Neuron (in vitro differentiated cells): ENCODE measurements at regions not wholly inside any gene's neighbourhood (a gene's known extent, or its start where the extent isn't known, plus 50 kb on each side); places are given as distances from the start of the nearest gene placed in this dataset.

ENCODE experiments used
- H2AFZ ChIP-seq: one replicate; pipeline ENCODE4 v1.6.1; 2013; ENCODE audit warnings: low read depth, mild to moderate bottlenecking, inconsistent platforms, low read length, moderate library complexity
- H3K27me3 ChIP-seq: one replicate; pipeline ENCODE4 v1.6.1; 2013; ENCODE audit warnings: low read length; ENCODE audit not compliant: insufficient read depth
- H3K36me3 ChIP-seq: one replicate; pipeline ENCODE4 v1.6.1; 2013; ENCODE audit warnings: low read length; ENCODE audit not compliant: insufficient read depth
- H3K4me1 ChIP-seq: one replicate; pipeline ENCODE4 v1.6.1; 2013; ENCODE audit warnings: low read length; ENCODE audit not compliant: insufficient read depth
- H3K4me3 ChIP-seq: 2 replicates; pipeline ENCODE4 v1.5.1; 2013; ENCODE audit warnings: mild to moderate bottlenecking, low read length, moderate library complexity
- H3K9me3 ChIP-seq: one replicate; pipeline ENCODE4 v1.6.1; 2013; ENCODE audit warnings: low read length

DNA sequence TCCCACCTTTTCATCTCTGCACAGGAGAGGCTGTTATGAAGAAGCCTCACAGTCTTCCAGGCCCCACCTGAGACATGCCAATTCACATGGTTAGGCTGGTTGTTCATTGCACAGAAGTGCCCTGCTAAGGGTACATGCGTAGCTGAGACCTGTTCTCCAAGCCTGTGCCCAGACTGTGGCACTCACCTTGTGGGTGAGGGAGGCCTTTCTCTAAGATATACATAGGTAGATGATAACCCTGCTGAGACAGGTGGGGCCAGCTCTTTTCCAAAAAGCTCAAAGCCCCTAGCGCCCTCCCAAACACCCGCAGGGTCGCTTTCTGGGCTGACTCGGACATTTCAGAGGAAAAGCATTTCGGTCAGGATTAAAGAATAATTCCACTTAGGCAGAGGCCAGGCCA, 53.5 kb upstream of the ZNF507 start:
- no peaks in the 10 kb centered on the region for H3K27me3 ChIP-seq
- H3K9me3 ChIP-seq: no peaks in the 10 kb centered on the region
- H3K4me3 ChIP-seq: no peak overlapping the region
- no peak overlapping the region for H2AFZ ChIP-seq
- H3K36me3 ChIP-seq: no peaks in the 10 kb centered on the region
- H3K4me1 ChIP-seq: no peaks in the 10 kb centered on the region

DNA sequence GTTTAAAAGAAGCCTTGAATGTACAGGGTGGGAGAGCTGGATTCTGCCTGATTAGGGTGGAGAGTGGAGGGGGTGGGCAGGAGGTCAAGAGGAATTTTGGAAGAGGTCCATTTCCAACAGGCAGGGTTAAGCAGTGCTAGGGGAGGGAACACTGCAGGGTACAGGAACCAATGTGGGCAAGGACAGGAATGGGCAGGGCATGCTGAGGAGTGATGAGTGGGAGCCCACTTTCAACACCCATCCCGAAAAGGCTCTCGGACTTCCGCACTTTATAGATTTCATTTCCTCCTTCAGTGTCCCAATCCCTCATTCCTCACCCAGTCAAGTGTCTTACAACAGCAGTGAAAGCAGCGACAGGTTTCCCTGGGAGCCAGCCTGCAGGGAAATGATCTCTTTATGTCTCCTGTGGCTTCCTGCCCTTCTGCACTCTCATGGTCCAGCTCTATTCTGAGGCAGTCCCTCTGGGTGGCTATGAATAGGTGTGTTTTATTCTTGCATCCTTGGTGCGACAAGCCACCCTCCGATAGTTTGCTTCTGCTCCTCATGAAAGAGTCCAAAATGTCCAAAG, 50.5 kb upstream of the ZNF507 start:
- Histone ChIP-seq H3K36me3 (no peaks in the 10 kb centered on the region), H3K27me3 (no peaks in the 10 kb centered on the region)

More for the DNA sequence above, 50.5 kb upstream of the ZNF507 start:
- H3K4me1 ChIP-seq: no peaks in the 10 kb centered on the region
- no peak overlapping the region for H2AFZ ChIP-seq
- H3K4me3 ChIP-seq: no peak overlapping the region
- no peaks in the 10 kb centered on the region for H3K9me3 ChIP-seq
